Spleen (tissue), 11 donors: ENCODE measurements at regions not wholly inside any gene's neighbourhood (a gene's known extent, or its start where the extent isn't known, plus 50 kb on each side); places are given as distances from the start of the nearest gene placed in this dataset.

Experiments
- DNase-seq: peaks from one replicate; pipeline ENCODE4 v3.0.0-alpha.2; 2020
- H3K27ac ChIP-seq, 8 donors: fragments of 200-600 bp; sonication (generic) in 7 of 8; 1 replicate in 4 of 8; 2 replicates in 4 of 8; pipeline versions ENCODE4 v1.5.0 to v1.8.0; 2016 to 2021; ENCODE audit warnings: inconsistent platforms in 4 of 8, mild to moderate bottlenecking in 4 of 8, moderate library complexity in 1 of 8
- H3K27me3 ChIP-seq, 7 donors: fragments of 200-600 bp; sonication (generic) in 6 of 7; replicated peaks in 1 of 7; 1 replicate in 4 of 7; 2 replicates in 3 of 7; pipeline versions ENCODE4 v1.5.0 to v1.8.0; 2016 to 2021; ENCODE audit warnings: inconsistent platforms in 3 of 7, mild to moderate bottlenecking in 1 of 7
- H3K36me3 ChIP-seq, 6 donors: fragments of 200-600 bp; sonication (generic) in 5 of 6; 1 replicate in 4 of 6; 2 replicates in 2 of 6; pipeline versions ENCODE4 v1.5.0 to v1.8.0; 2016 to 2021; ENCODE audit warnings: inconsistent platforms in 2 of 6
- H3K4me1 ChIP-seq, 6 donors: fragments of 200-600 bp; sonication (generic) in 5 of 6; 1 replicate in 3 of 6; 2 replicates in 3 of 6; pipeline versions ENCODE4 v1.5.0 to v1.8.0; 2016 to 2021; ENCODE audit warnings: inconsistent platforms in 3 of 6
- H3K4me3 ChIP-seq, 8 donors: fragments of 200-600 bp; sonication (generic) in 7 of 8; 1 replicate in 4 of 8; 2 replicates in 4 of 8; pipeline versions ENCODE4 v1.5.0 to v1.8.0; 2016 to 2021; ENCODE audit warnings: inconsistent platforms in 4 of 8, mild to moderate bottlenecking in 4 of 8, moderate library complexity in 2 of 8
- H3K9me3 ChIP-seq, 8 donors: fragments of 200-600 bp; sonication (generic) in 7 of 8; 1 replicate in 4 of 8; 2 replicates in 4 of 8; pipeline versions ENCODE4 v1.5.0 to v1.8.0; 2016 to 2021; ENCODE audit warnings: inconsistent platforms in 4 of 8
- CTCF ChIP-seq, 11 experiments: fragments of 200-600 bp in 7 of 11; fragments of 450-650 bp in 4 of 11; sonication (generic) in 4 of 11; IDR thresholded peaks in 8 of 11; conservative IDR thresholded peaks in 3 of 11; 1 replicate in 7 of 11; 2 replicates in 4 of 11; pipeline versions ENCODE4 v1.4.0 to v1.8.0; 2016 to 2021; ENCODE audit warnings: antibody characterized with exemption in 11 of 11, inconsistent platforms in 4 of 11, mild to moderate bottlenecking in 1 of 11
- POLR2A ChIP-seq, 3 donors: fragments of 450-650 bp; IDR thresholded peaks; one replicate each; pipeline ENCODE4 v1.5.1; 2017; ENCODE audit warnings: antibody characterized with exemption in 3 of 3, mild to moderate bottlenecking in 1 of 3
- POLR2AphosphoS5 ChIP-seq, 3 donors: sonication (generic); formaldehyde crosslinking; IDR thresholded peaks; one replicate each; pipeline ENCODE4 v1.5.1; 2017; ENCODE audit warnings: antibody characterized with exemption in 3 of 3
- WGBS, 5 donors: extraction: QIAGEN DNeasy Blood & Tissue Kit in 3 of 5; methylation state at CpG; one replicate each; pipeline versions ENCODE4 v1.1.5 to v1.1.7; 2013 to 2018; 5-methylcytosine and 5-hydroxymethylcytosine counted together
- intact Hi-C: fragments of 100-400 bp; cut with DNase I; formaldehyde crosslinking; loops from one replicate; pipeline ENCODE4 v1.15.0; 2023; ENCODE audit warnings: low total_unique reads
- donor health status: healthy with polysubstance abuse.
- donor health status: DM: no; HTN: no; CAD: no; lungs with moderate emphysema.
- donor health status: DM: no; HTN: no; CAD: no.
- donor health status: Bipolar disorder and iron deficiency.
- donor health status: healthy.
- donor health status: DM: no; HTN: no; CAD: no.
- donor health status: DM: yes; HTN: yes; CAD: no.

- Histone ChIP-seq H3K27me3 (no peaks in the 10 kb centered on the region), H3K9me3 (no peaks in the 10 kb centered on the region), H3K36me3 (no peaks in the 10 kb centered on the region), H3K4me3 (no peak overlapping the region), H3K27ac (peak overlapping the region in 2 of 8 donors; percentile 11 to 13), H3K4me1 (peaks cover 0 to 10% (median 1%) of the 10 kb centered on the region in 6 donors)
- no peak for DNase-seq
- TF ChIP-seq POLR2A (IDR thresholded peaks at IDR 0.05) (no peak), CTCF (IDR thresholded peaks at IDR 0.05 in 8 of 11, conservative IDR thresholded peaks at IDR 0.05 in 3 of 11) (no peak), POLR2AphosphoS5 (IDR thresholded peaks at IDR 0.05) (no peak)
- 58 to 72% (median 67%) methylated on average over 6 of the region's 6 CpGs for WGBS, 5 donors
- intact Hi-C loops = no loop called here
These were observed 141.4 kb upstream of the SERTAD2 start for GRCh38 chr2:64795024-64795592.

- TF ChIP-seq POLR2A (IDR thresholded peaks at IDR 0.05) = no peak
- TF ChIP-seq POLR2AphosphoS5 (IDR thresholded peaks at IDR 0.05) = no peak
- no peak for TF ChIP-seq CTCF (IDR thresholded peaks at IDR 0.05 in 8 of 11, conservative IDR thresholded peaks at IDR 0.05 in 3 of 11)
- H3K4me1 ChIP-seq = peaks cover 0 to 10% (median 1%) of the 10 kb centered on the region in 6 donors
- H3K36me3 ChIP-seq = no peaks in the 10 kb centered on the region
- no peaks in the 10 kb centered on the region for H3K9me3 ChIP-seq
- intact Hi-C loops = no loop called here
- no peaks in the 10 kb centered on the region for H3K27me3 ChIP-seq
- 44 to 54% (median 48%) methylated on average over 6 of the region's 6 CpGs for WGBS, 5 donors
- DNase-seq = no peak
- H3K27ac ChIP-seq = no peak overlapping the region
- no peak overlapping the region for H3K4me3 ChIP-seq
These were observed 143.2 kb upstream of the SERTAD2 start for GRCh38 chr2:64796926-64797325.

GRCh38 chr2:64797881-64798575 is 144.3 kb upstream of the SERTAD2 start:
- 62 to 71% (median 70%) methylated on average over 4 of the region's 4 CpGs for WGBS, 5 donors
- Histone ChIP-seq H3K4me3 (no peak overlapping the region), H3K36me3 (no peaks in the 10 kb centered on the region), H3K9me3 (no peaks in the 10 kb centered on the region), H3K27ac (no peak overlapping the region), H3K27me3 (no peaks in the 10 kb centered on the region), H3K4me1 (peaks cover 0 to 10% (median 1%) of the 10 kb centered on the region in 6 donors)
- TF ChIP-seq POLR2A (IDR thresholded peaks at IDR 0.05) = no peak
- DNase-seq = no peak
- intact Hi-C loops = no loop called here

GRCh38 chr2:64799592-64800252 is 146.0 kb upstream of the SERTAD2 start:
- intact Hi-C loops = no loop called here
- TF ChIP-seq POLR2AphosphoS5 (IDR thresholded peaks at IDR 0.05) = no peak
- TF ChIP-seq POLR2A (IDR thresholded peaks at IDR 0.05) = no peak
- TF ChIP-seq CTCF (IDR thresholded peaks at IDR 0.05 in 8 of 11, conservative IDR thresholded peaks at IDR 0.05 in 3 of 11) = no peak
- DNase-seq = no peak
- peaks cover 0 to 10% (median 1%) of the 10 kb centered on the region in 6 donors for H3K4me1 ChIP-seq
- no peaks in the 10 kb centered on the region for H3K27me3 ChIP-seq
- no peak overlapping the region for H3K4me3 ChIP-seq
- no peak overlapping the region for H3K27ac ChIP-seq
- WGBS, 5 donors = 89 to 92% (median 90%) methylated on average over 4 of the region's 4 CpGs
- H3K36me3 ChIP-seq = no peaks in the 10 kb centered on the region
- no peaks in the 10 kb centered on the region for H3K9me3 ChIP-seq
